IMR-90 (cell line): ENCODE measurements at regions not wholly inside any gene's neighbourhood (a gene's known extent, or its start where the extent isn't known, plus 50 kb on each side); places are given as distances from the start of the nearest gene placed in this dataset.

ENCODE experiments used
- ATAC-seq: fragments of 200-7000 bp; cut with Tn5 transposase; 2 replicates; pipeline ENCODE4 v1.9.1; 2020; ENCODE audit warnings: low read depth, mild to moderate bottlenecking, moderate library complexity
- BruUV-seq: library from RNA; stranded (reverse); fragments of 400-500 nt; replicated peaks from 2 replicates; lab custom pipeline; 2021; lab: Mats Ljungman, UMichigan
- CTCF ChIA-PET: fragments of 300-600 bp; formaldehyde crosslinking; extraction: SDS; loops from one replicate; lab custom pipeline; 2021; ENCODE audit warnings: antibody characterized with exemption; lab: Yijun Ruan, JAX
- POLR2A ChIA-PET: fragments of 300-600 bp; sonication (Branson Sonifier 250); formaldehyde crosslinking; loops from one replicate; lab custom pipeline; 2022; ENCODE audit warnings: antibody characterized with exemption; ENCODE audit not compliant: unreplicated experiment; lab: Charles Lee
- DNase-seq: peaks from one replicate; pipeline ENCODE4 v3.0.0; 2013
- H2AFZ ChIP-seq: replicated peaks from 2 replicates; pipeline ENCODE3; 2013; ENCODE audit warnings: low read length, mild to moderate bottlenecking; ENCODE audit not compliant: poor library complexity
- H2AK5ac ChIP-seq: 2 replicates; pipeline ENCODE4 v1.6.1; 2013; ENCODE audit warnings: low read depth, low read length, inconsistent platforms
- H2AK9ac ChIP-seq: replicated peaks from 2 replicates; pipeline ENCODE3; 2013; ENCODE audit warnings: mild to moderate bottlenecking, low read depth, low read length, moderate library complexity; ENCODE audit not compliant: poor library complexity
- H2BK120ac ChIP-seq: 2 replicates; pipeline ENCODE4 v1.6.1; 2013; ENCODE audit warnings: low read depth, low read length, inconsistent platforms
- H2BK15ac ChIP-seq: 3 replicates; pipeline ENCODE4 v1.6.1; 2013; ENCODE audit warnings: low read depth, low read length, inconsistent platforms
- H2BK20ac ChIP-seq: 2 replicates; pipeline ENCODE4 v1.6.1; 2013; ENCODE audit warnings: low read depth, mild to moderate bottlenecking, inconsistent platforms, low read length, moderate library complexity
- H2BK5ac ChIP-seq: 2 replicates; pipeline ENCODE4 v1.6.1; 2013; ENCODE audit warnings: mild to moderate bottlenecking, low read depth, low read length, inconsistent platforms; ENCODE audit not compliant: poor library complexity, severe bottlenecking
- H3K14ac ChIP-seq: replicated peaks from 2 replicates; pipeline ENCODE4 v1.6.1; 2013; ENCODE audit warnings: low read depth, low read length, inconsistent platforms
- H3K18ac ChIP-seq: 2 replicates; pipeline ENCODE4 v1.6.1; 2013; ENCODE audit warnings: low read depth, low read length, control low read depth
- H3K23ac ChIP-seq: 2 replicates; pipeline ENCODE4 v1.6.1; 2013; ENCODE audit warnings: low read depth, low read length, inconsistent platforms
- H3K27ac ChIP-seq: 2 replicates; pipeline ENCODE4 v1.5.1; 2013; ENCODE audit warnings: mild to moderate bottlenecking, control low read depth, low read length; ENCODE audit not compliant: insufficient read depth
- H3K27me3 ChIP-seq: 2 replicates; pipeline ENCODE4 v1.6.1; 2013; ENCODE audit warnings: low read length; ENCODE audit not compliant: control insufficient read depth, insufficient read depth
- H3K36me3 ChIP-seq: 2 replicates; pipeline ENCODE4 v1.6.1; 2013; ENCODE audit warnings: low read length, mixed read lengths; ENCODE audit not compliant: control insufficient read depth, insufficient read depth
- H3K4ac ChIP-seq: 2 replicates; pipeline ENCODE4 v1.6.1; 2013; ENCODE audit warnings: low read depth, low read length, inconsistent platforms
- H3K4me1 ChIP-seq: 2 replicates; pipeline ENCODE4 v1.6.1; 2013; ENCODE audit warnings: low read length, mixed read lengths; ENCODE audit not compliant: control insufficient read depth, insufficient read depth
- H3K4me2 ChIP-seq: 2 replicates; pipeline ENCODE4 v1.6.1; 2013; ENCODE audit warnings: low read depth, mild to moderate bottlenecking, control low read depth, low read length, moderate library complexity
- H3K4me3 ChIP-seq: 2 replicates; pipeline ENCODE4 v1.5.1; 2013; ENCODE audit warnings: low read depth, mild to moderate bottlenecking, control low read depth, low read length, moderate library complexity; ENCODE audit not compliant: insufficient read depth
- H3K56ac ChIP-seq: 2 replicates; pipeline ENCODE4 v1.6.1; 2013; ENCODE audit warnings: low read length, inconsistent platforms; ENCODE audit not compliant: insufficient read depth; ENCODE audit errors: extremely low read depth
- H3K79me1 ChIP-seq, 2 experiments: 2 replicates each; pipeline ENCODE4 v1.6.1; 2013; ENCODE audit warnings: low read length in 2 of 2, inconsistent platforms in 1 of 2, low read depth in 1 of 2
- H3K9ac ChIP-seq: 2 replicates; pipeline ENCODE4 v1.6.1; 2013; ENCODE audit warnings: low read depth, low read length, control low read depth
- H3K9me1 ChIP-seq: 2 replicates; pipeline ENCODE4 v1.6.1; 2013; ENCODE audit warnings: low read length, inconsistent platforms; ENCODE audit not compliant: insufficient read depth
- H3K9me3 ChIP-seq: 2 replicates; pipeline ENCODE4 v1.6.1; 2013; ENCODE audit warnings: low read length; ENCODE audit not compliant: control insufficient read depth, insufficient read depth
- H4K20me1 ChIP-seq: 2 replicates; pipeline ENCODE4 v1.6.1; 2013; ENCODE audit warnings: low read length, inconsistent platforms; ENCODE audit not compliant: insufficient read depth
- H4K5ac ChIP-seq: 2 replicates; pipeline ENCODE4 v1.6.1; 2013; ENCODE audit warnings: mild to moderate bottlenecking, low read depth, low read length, control low read depth
- H4K8ac ChIP-seq, 2 experiments: 2 replicates each; pipeline ENCODE4 v1.6.1; 2013; ENCODE audit warnings: low read depth in 2 of 2, low read length in 2 of 2, control low read depth in 1 of 2, inconsistent platforms in 1 of 2
- H4K91ac ChIP-seq: 2 replicates; pipeline ENCODE4 v1.6.1; 2013; ENCODE audit warnings: low read depth, low read length, inconsistent platforms; ENCODE audit not compliant: insufficient read depth
- BHLHE40 ChIP-seq: fragments of 150-350 bp; IDR thresholded peaks from 2 replicates; pipeline ENCODE4 v1.6.1; 2016; ENCODE audit warnings: mild to moderate bottlenecking, low read depth, low read length
- CEBPB ChIP-seq: IDR thresholded peaks from 2 replicates; pipeline ENCODE4 v1.6.1; 2012; ENCODE audit warnings: low read depth, low read length, improper control_type of control experiment
- CHD1 ChIP-seq: IDR thresholded peaks from 2 replicates; pipeline ENCODE4 v1.6.1; 2012; ENCODE audit warnings: low read depth, low read length, improper control_type of control experiment
- MAFK ChIP-seq: IDR thresholded peaks from 2 replicates; pipeline ENCODE4 v1.6.1; 2012; ENCODE audit warnings: low read depth, low read length, improper control_type of control experiment
- MXI1 ChIP-seq: IDR thresholded peaks from 2 replicates; pipeline ENCODE4 v1.6.1; 2012; ENCODE audit warnings: low read depth, mild to moderate bottlenecking, low read length, moderate library complexity, borderline replicate concordance
- NFE2L2 ChIP-seq: fragments of 150-350 bp; IDR thresholded peaks from 2 replicates; pipeline ENCODE4 v1.6.1; 2016; ENCODE audit warnings: low read depth, mild to moderate bottlenecking, low read length
- RAD21 ChIP-seq: IDR thresholded peaks from 2 replicates; pipeline ENCODE4 v1.6.1; 2012; ENCODE audit warnings: low read length, improper control_type of control experiment
- RCOR1 ChIP-seq: IDR thresholded peaks from 2 replicates; pipeline ENCODE4 v1.6.1; 2012; ENCODE audit warnings: mild to moderate bottlenecking, low read length, improper control_type of control experiment; ENCODE audit not compliant: insufficient replicate concordance
- SMC3 ChIP-seq: fragments of 150-350 bp; IDR thresholded peaks from 2 replicates; pipeline ENCODE4 v1.6.1; 2016; ENCODE audit warnings: low read depth, mild to moderate bottlenecking, antibody characterized with exemption, low read length, moderate library complexity
- WGBS, 2 experiments: methylation state at CpG; one replicate each; pipeline versions ENCODE4 v1.1.5 to v1.1.7; 2013; ENCODE audit warnings: missing lambda C conversion rate in 2 of 2; ENCODE audit not compliant: insufficient read length in 1 of 2; ENCODE audit errors: extremely low coverage in 2 of 2; 5-methylcytosine and 5-hydroxymethylcytosine counted together
- dilution Hi-C: fragments of 300-500 bp; cut with HindIII; formaldehyde crosslinking; loops from one replicate; pipeline ENCODE4 v1.14.3; 2018; ENCODE audit warnings: low sequenced_read_pairs; ENCODE audit not compliant: unreplicated experiment
- in situ Hi-C: fragments of 300-500 bp; cut with MboI; formaldehyde crosslinking; loops from 3 replicates; pipeline ENCODE4 v1.14.3; 2019; ENCODE audit warnings: low sequenced_read_pairs, inconsistent platforms, mixed read lengths
- intact Hi-C: fragments of 100-400 bp; cut with micrococcal nuclease; formaldehyde crosslinking; loops from 2 replicates; pipeline ENCODE4 v1.10.0; 2022

DNA sequence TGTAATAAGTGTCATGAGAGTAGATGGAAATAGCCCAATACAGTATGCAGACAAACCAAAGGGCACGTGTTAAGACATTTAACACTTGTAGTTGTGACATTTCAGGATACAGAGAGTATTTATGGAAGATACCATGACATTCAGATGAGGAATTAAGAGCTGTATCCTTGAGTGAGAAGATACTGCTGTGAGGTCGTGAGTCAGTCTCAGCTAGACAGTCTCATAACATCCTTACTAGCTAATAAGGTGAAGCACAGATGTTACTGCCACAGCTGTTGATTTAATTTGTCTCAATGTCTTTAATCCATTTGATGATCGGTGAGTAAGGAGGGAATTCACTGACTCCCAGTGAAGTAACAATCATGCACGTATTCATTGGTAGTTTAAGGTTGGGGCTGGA lies 288.0 kb upstream of the AKR1E2 start:
- in situ Hi-C loops = no loop called here
- ATAC-seq = no peak
- Histone ChIP-seq H2BK15ac (no peak overlapping the region), H3K36me3 (no peaks in the 10 kb centered on the region), H2AFZ (no peak overlapping the region), H3K79me1 (no peaks in the 10 kb centered on the region), H3K56ac (no peak overlapping the region), H3K4ac (no peak overlapping the region), H3K9me1 (peaks cover 7% of the 10 kb centered on the region), H3K23ac (no peak overlapping the region), H3K4me1 (peaks cover 2% of the 10 kb centered on the region; the same call in 1 of the 2 replicates), H4K20me1 (no peaks in the 10 kb centered on the region), H3K4me2 (no peak overlapping the region), H3K9me3 (peaks cover 2% of the 10 kb centered on the region; the same call in 1 of the 2 replicates), H2BK20ac (no peak overlapping the region), H3K4me3 (no peak overlapping the region), H2BK120ac (no peak overlapping the region), H3K18ac (no peak overlapping the region), H3K9ac (no peak overlapping the region), H3K27ac (no peak overlapping the region), H2BK5ac (no peak overlapping the region), H4K91ac (no peak overlapping the region), H4K5ac (no peak overlapping the region), H3K27me3 (no peaks in the 10 kb centered on the region), H2AK5ac (no peak overlapping the region), H3K14ac (no peak overlapping the region), H2AK9ac (no peak overlapping the region), H4K8ac (no peak overlapping the region)
- POLR2A ChIA-PET = no interaction called here
- 60% methylated on average over 1 of the region's 4 CpGs; no CpG with 5 or more reads in 1 of the 2 experiments for WGBS, 2 experiments
- CTCF ChIA-PET = no interaction called here
- dilution Hi-C loops = no loop called here
- no peak for DNase-seq
- no TSS peak for BruUV-seq
- intact Hi-C loops = no loop called here
- TF ChIP-seq MXI1 = no peak
- TF ChIP-seq NFE2L2 = no peak
- TF ChIP-seq RAD21 = no peak
- no peak for TF ChIP-seq MAFK
- TF ChIP-seq CHD1 = no peak
- no peak for TF ChIP-seq CEBPB
- no peak for TF ChIP-seq RCOR1
- TF ChIP-seq SMC3 = no peak
- TF ChIP-seq BHLHE40 = no peak
